ENCODE measurements at regions not wholly inside any gene's neighbourhood (a gene's known extent, or its start where the extent isn't known, plus 50 kb on each side); places are given as distances from the start of the nearest gene placed in this dataset.

GRCh38 chr2:180644709-180645108 lies 335.7 kb upstream of the UBE2E3 start:
- TF ChIP-seq SPI1 (IDR thresholded peaks at IDR 0.05; ENCODE audit: low read depth, low read length) (no peak), POLR2A (IDR thresholded peaks at IDR 0.05; ENCODE audit: low read depth, low read length) (no peak), POLR2AphosphoS5 (IDR thresholded peaks at IDR 0.05; ENCODE audit: low read depth, low read length) (no peak), TAF1 (IDR thresholded peaks at IDR 0.05; ENCODE audit: low read depth, low read length) (no peak), PAX5 (IDR thresholded peaks at IDR 0.05; ENCODE audit: insufficient read depth, low read length, severe bottlenecking) (no peak)
